ENCODE measurements at regions not wholly inside any gene's neighbourhood (a gene's known extent, or its start where the extent isn't known, plus 50 kb on each side); places are given as distances from the start of the nearest gene placed in this dataset.

DNA sequence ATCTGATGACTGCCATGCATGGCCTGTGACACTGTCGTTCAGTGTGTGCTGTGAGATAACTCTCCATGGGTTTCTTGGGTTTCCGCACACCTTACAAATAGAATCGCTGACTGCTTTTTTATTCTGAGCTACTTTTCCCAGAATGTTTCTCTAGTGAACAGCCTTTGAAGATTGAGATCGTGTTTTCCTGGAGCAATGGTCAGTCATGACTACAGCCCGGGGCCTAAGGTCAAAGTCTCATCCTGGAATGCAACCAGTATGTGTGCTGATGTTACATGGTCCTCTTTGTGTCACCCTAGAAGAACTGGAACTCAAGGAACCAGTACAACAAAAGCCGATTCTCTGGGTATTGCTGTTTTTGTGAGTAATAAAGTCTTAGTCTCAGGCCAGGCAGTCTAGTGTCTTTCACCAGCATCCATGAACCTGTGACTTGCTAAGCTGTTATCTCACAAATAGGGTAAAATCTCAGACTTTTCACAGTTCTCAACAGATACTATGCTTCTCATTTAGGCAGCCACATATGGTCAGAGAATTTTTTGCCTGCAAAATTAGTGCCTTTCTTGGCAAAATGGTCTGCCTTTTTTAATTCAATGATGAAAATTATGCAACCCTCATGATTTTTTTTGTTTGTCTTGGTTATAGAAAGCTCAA, 124.9 kb upstream of the PIEZO2 start:
- TF ChIP-seq, protein P1, sequence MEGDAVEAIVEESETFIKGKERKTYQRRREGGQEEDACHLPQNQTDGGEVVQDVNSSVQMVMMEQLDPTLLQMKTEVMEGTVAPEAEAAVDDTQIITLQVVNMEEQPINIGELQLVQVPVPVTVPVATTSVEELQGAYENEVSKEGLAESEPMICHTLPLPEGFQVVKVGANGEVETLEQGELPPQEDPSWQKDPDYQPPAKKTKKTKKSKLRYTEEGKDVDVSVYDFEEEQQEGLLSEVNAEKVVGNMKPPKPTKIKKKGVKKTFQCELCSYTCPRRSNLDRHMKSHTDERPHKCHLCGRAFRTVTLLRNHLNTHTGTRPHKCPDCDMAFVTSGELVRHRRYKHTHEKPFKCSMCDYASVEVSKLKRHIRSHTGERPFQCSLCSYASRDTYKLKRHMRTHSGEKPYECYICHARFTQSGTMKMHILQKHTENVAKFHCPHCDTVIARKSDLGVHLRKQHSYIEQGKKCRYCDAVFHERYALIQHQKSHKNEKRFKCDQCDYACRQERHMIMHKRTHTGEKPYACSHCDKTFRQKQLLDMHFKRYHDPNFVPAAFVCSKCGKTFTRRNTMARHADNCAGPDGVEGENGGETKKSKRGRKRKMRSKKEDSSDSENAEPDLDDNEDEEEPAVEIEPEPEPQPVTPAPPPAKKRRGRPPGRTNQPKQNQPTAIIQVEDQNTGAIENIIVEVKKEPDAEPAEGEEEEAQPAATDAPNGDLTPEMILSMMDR (IDR thresholded peaks at IDR 0.05): no peak
- Histone ChIP-seq H3K4me3 (no peak overlapping the region), H3K9me3 (no peaks in the 10 kb centered on the region), H3K27ac (no peak overlapping the region), H3K4me1 (no peaks in the 10 kb centered on the region), H3K27me3 (no peaks in the 10 kb centered on the region), H3K36me3 (no peaks in the 10 kb centered on the region)
- no peak for FAIRE-seq
- 73 to 82% methylated on average over 6 of the region's 6 CpGs for WGBS, 2 donors
- intact Hi-C loops (cut with DNase I): no loop called here
- no peak for ATAC-seq
- DNase-seq: no peak

DNA sequence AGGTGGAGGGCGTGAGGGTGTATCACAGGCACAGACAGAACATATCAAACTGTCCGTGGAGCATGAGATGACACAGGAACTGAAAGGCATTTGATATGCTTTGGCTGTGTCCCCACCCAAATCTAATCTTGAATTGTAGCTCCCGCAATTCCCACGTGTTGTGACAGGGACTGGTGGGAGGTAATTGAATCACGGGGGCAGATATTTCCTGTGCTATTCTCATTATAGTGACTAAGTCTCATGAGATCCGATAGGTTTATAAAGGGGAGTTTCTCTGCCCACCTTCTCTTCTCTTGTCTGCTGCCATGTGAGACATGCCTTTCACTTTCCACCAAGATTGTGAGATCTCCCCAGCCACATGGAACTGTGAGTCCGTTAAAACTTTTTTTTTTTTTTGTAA, 123.1 kb upstream of the PIEZO2 start:
- DNase-seq (no peak), FAIRE-seq (no peak)

DNA sequence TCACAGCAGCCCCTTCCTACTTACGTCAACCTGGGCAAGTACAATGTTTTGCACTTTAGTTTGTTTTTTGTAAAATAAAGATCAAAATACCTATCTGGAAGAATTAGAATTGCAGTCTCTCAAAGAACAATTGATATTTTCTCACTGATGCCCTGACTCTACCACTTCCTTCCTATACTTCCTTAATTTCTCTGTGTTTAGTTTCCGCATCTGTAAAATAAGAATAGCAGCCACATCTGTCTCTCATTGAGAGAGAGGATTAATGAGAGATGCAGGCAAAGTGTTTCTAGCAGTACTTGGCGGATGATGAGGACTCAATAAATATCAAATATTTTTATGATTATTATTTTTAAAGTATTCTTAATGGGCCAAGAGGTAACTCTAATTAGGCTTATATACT, 122.6 kb upstream of the PIEZO2 start:
- H3K27me3 ChIP-seq: no peaks in the 10 kb centered on the region
- H3K4me3 ChIP-seq: no peak overlapping the region
- TF ChIP-seq, protein P1 (IDR thresholded peaks at IDR 0.05): no peak
- ATAC-seq (no peak), DNase-seq (no peak), FAIRE-seq (no peak)
- no peaks in the 10 kb centered on the region for H3K4me1 ChIP-seq
- H3K36me3 ChIP-seq: no peaks in the 10 kb centered on the region
- intact Hi-C loops (cut with DNase I): no loop called here
- no peaks in the 10 kb centered on the region for H3K9me3 ChIP-seq
- 36 to 42% methylated on average over 3 of the region's 3 CpGs for WGBS, 2 donors
- no peak overlapping the region for H3K27ac ChIP-seq

More for the DNA sequence above, 123.1 kb upstream of the PIEZO2 start:
- Histone ChIP-seq H3K36me3 (no peaks in the 10 kb centered on the region), H3K9me3 (no peaks in the 10 kb centered on the region), H3K27me3 (no peaks in the 10 kb centered on the region), H3K4me3 (no peak overlapping the region), H3K4me1 (no peaks in the 10 kb centered on the region), H3K27ac (no peak overlapping the region)
- ATAC-seq: no peak
- WGBS, 2 donors: 56 to 68% methylated on average over 7 of the region's 7 CpGs
- TF ChIP-seq, protein P1 (IDR thresholded peaks at IDR 0.05): no peak
- intact Hi-C loops (cut with DNase I): no loop called here

DNA sequence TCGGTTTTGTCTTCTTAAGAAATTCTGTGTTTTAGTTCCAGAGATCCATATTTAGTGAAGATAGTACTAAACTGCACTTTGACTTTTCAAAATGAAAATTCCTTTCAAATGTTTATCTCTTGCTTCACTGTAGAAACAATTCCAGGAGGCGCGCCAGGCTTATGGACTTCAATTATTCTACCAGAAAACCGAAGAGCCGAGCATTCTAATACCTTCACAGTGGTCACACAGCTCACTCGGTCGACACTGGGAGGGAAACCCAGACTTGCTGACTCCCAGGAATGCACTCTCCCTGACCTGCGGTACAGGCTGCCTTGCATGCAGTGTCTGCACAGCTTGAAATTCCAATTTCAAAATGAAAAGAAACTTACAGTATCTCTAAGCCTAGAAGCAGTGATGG, 119.9 kb upstream of the PIEZO2 start:
- TF ChIP-seq, protein P1 (IDR thresholded peaks at IDR 0.05): no peak
- intact Hi-C loops (cut with DNase I): no loop called here
- Histone ChIP-seq H3K27me3 (no peaks in the 10 kb centered on the region), H3K4me1 (no peaks in the 10 kb centered on the region), H3K9me3 (no peaks in the 10 kb centered on the region), H3K4me3 (no peak overlapping the region), H3K27ac (peak overlapping the region in 1 of 4 donors; percentile 15), H3K36me3 (no peaks in the 10 kb centered on the region)
- ATAC-seq (peak in 1 of 4 donors; percentile 54), FAIRE-seq (no peak), DNase-seq (no peak)
- WGBS, 2 donors: 52 to 53% methylated on average over 8 of the region's 8 CpGs

DNA sequence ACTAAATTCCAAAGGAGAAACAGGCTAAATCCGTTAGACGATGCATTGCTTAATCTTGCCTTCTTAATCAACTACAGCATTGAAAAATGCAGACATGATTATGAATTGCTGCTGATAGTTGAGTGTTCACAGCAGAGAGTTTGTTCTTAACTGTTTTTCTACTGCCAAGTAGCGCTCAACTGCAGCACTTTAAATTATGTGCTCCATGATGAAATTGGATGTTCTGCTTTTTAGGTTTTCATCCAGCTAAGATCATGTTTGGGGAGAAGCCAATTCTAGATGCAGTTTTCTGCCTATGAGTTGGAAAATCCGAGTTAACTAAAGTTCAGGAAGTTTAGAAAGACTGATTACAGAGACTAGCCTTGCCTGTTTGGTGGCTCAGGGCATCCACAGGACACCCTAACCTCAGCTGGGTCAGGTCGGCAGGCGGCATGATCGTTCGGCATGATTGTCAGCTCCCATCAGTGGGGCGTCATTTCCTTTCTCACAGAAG, 119.4 kb upstream of the PIEZO2 start:
- no peaks in the 10 kb centered on the region for H3K9me3 ChIP-seq
- no peak for FAIRE-seq
- ATAC-seq: peak in 3 of 4 donors; percentile 35 to 53 (median 51)
- WGBS, 2 donors: 42 to 44% methylated on average over 9 of the region's 9 CpGs
- no peaks in the 10 kb centered on the region for H3K36me3 ChIP-seq
- H3K4me3 ChIP-seq: no peak overlapping the region
- DNase-seq: no peak
- H3K27me3 ChIP-seq: no peaks in the 10 kb centered on the region
- no peaks in the 10 kb centered on the region for H3K4me1 ChIP-seq
- TF ChIP-seq, protein P1 (IDR thresholded peaks at IDR 0.05): no peak
- intact Hi-C loops (cut with DNase I): no loop called here
- H3K27ac ChIP-seq: peak overlapping the region in 1 of 4 donors; percentile 15

Data from pancreas (tissue), 10 donors.